Gastroesophageal sphincter (tissue), 4 donors: ENCODE measurements at regions not wholly inside any gene's neighbourhood (a gene's known extent, or its start where the extent isn't known, plus 50 kb on each side); places are given as distances from the start of the nearest gene placed in this dataset.

Experiments used
- ATAC-seq: fragments of 150-250 bp; one replicate; pipeline ENCODE4 v1.9.1; 2016; ENCODE audit warnings: mild to moderate bottlenecking, moderate library complexity
- H3K27ac ChIP-seq, 4 donors: fragments of 200-600 bp; sonication (generic) in 3 of 4; 1 replicate in 3 of 4; 2 replicates in 1 of 4; pipeline ENCODE4 v1.5.1; 2016 to 2019
- H3K27me3 ChIP-seq: fragments of 200-600 bp; sonication (generic); one replicate; pipeline ENCODE4 v1.5.1; 2019
- H3K36me3 ChIP-seq, 2 donors: fragments of 200-600 bp; sonication (generic); one replicate each; pipeline ENCODE4 v1.5.1; 2019; ENCODE audit warnings: control low read depth in 1 of 2
- H3K4me1 ChIP-seq, 3 donors: fragments of 200-600 bp; sonication (generic); 1 replicate in 2 of 3; 2 replicates in 1 of 3; pipeline ENCODE4 v1.5.1; 2016 to 2019; ENCODE audit warnings: control low read depth in 2 of 3
- H3K4me3 ChIP-seq, 2 donors: fragments of 200-600 bp; sonication (generic); one replicate each; pipeline ENCODE4 v1.5.1; 2019; ENCODE audit warnings: mild to moderate bottlenecking in 1 of 2, moderate library complexity in 1 of 2
- H3K9me3 ChIP-seq, 3 donors: fragments of 200-600 bp; sonication (generic); one replicate each; pipeline ENCODE4 v1.5.1; 2017 to 2019; ENCODE audit warnings: control low read depth in 2 of 3
- EP300 ChIP-seq: sonication (generic); formaldehyde crosslinking; IDR thresholded peaks from one replicate; pipeline ENCODE4 v1.6.1; 2017; ENCODE audit warnings: antibody characterized with exemption, mild to moderate bottlenecking
- POLR2A ChIP-seq, 2 donors: fragments of 450-650 bp; IDR thresholded peaks; one replicate each; pipeline ENCODE4 v1.6.1; 2017; ENCODE audit warnings: antibody characterized with exemption in 2 of 2, mild to moderate bottlenecking in 2 of 2, moderate library complexity in 1 of 2
- POLR2AphosphoS5 ChIP-seq: sonication (generic); formaldehyde crosslinking; IDR thresholded peaks from one replicate; pipeline ENCODE4 v1.6.1; 2017; ENCODE audit warnings: antibody characterized with exemption
- WGBS, 2 donors: methylation state at CpG; one replicate each; pipeline ENCODE4 v1.1.5; 2018; ENCODE audit warnings: low coverage in 1 of 2; 5-methylcytosine and 5-hydroxymethylcytosine counted together
- TF ChIP-seq, protein P1 (sequence below), 4 experiments: fragments of 200-600 bp in 2 of 4; fragments of 450-650 bp in 2 of 4; sonication (generic) in 1 of 4; IDR thresholded peaks; one replicate each; pipeline ENCODE4 v1.5.1; 2017 to 2019; ENCODE audit warnings: antibody characterized with exemption in 4 of 4, mild to moderate bottlenecking in 2 of 4, moderate library complexity in 2 of 4

DNA sequence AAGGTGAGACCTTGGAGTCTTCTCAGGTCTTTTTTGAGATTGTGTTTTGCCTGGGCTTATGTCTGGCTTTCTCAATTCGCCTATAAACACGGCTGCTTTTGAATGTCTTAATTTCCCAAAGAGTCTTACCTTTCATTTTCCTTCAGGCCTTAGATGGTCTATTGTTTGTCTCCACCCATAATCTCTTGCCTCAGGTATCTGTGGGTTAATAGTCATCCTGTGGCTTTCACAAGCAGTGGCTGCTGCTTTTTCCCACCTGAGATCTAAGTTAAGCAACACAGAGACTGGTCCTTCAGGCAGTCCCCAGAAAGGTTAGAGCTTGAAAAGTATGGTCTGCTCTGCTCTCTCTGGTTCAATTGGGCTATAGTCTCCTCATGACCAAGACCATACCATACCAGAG is 275.3 kb downstream of the INSIG2 start:
- Histone ChIP-seq H3K27me3 (no peaks in the 10 kb centered on the region), H3K27ac (no peak overlapping the region), H3K4me1 (no peaks in the 10 kb centered on the region), H3K9me3 (no peaks in the 10 kb centered on the region), H3K36me3 (no peaks in the 10 kb centered on the region), H3K4me3 (no peak overlapping the region)
- 47 to 100% methylated on average over 2 of the region's 2 CpGs for WGBS, 2 donors
- TF ChIP-seq POLR2AphosphoS5 (no peak), EP300 (no peak), POLR2A (IDR thresholded peaks at IDR 0.05) (no peak)
- TF ChIP-seq, protein P1, sequence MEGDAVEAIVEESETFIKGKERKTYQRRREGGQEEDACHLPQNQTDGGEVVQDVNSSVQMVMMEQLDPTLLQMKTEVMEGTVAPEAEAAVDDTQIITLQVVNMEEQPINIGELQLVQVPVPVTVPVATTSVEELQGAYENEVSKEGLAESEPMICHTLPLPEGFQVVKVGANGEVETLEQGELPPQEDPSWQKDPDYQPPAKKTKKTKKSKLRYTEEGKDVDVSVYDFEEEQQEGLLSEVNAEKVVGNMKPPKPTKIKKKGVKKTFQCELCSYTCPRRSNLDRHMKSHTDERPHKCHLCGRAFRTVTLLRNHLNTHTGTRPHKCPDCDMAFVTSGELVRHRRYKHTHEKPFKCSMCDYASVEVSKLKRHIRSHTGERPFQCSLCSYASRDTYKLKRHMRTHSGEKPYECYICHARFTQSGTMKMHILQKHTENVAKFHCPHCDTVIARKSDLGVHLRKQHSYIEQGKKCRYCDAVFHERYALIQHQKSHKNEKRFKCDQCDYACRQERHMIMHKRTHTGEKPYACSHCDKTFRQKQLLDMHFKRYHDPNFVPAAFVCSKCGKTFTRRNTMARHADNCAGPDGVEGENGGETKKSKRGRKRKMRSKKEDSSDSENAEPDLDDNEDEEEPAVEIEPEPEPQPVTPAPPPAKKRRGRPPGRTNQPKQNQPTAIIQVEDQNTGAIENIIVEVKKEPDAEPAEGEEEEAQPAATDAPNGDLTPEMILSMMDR (IDR thresholded peaks at IDR 0.05) = no peak
- no peak for ATAC-seq

DNA sequence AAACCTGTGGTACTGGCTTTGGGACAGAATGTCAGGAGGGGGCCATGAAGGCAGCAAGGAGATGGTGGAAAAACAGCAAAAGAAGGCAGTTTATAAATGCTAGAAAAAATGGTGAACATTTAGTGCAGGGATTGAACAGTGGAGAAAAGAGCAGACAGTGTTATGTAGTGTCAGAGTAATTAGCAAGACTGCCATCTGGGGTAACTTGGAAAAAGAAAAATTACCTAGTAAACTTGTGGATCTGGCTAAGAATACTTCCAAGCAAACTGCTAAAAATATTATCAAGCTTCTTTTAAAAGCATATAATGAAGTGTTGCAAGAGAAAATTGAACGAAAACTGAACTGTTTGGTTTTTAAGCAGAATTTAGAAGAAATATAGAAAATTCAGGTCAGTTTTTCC is 267.8 kb downstream of the INSIG2 start:
- H3K4me3 ChIP-seq = no peak overlapping the region
- no peak overlapping the region for H3K27ac ChIP-seq
- H3K36me3 ChIP-seq = no peaks in the 10 kb centered on the region
- H3K9me3 ChIP-seq = peaks cover 0 to 22% (median 0%) of the 10 kb centered on the region in 3 donors
- H3K4me1 ChIP-seq = no peaks in the 10 kb centered on the region
- no peaks in the 10 kb centered on the region for H3K27me3 ChIP-seq
- 67 to 75% methylated on average over 1 of the region's 1 CpG for WGBS, 2 donors
- no peak for ATAC-seq
- TF ChIP-seq, protein P1 (IDR thresholded peaks at IDR 0.05) = no peak
- TF ChIP-seq POLR2A (IDR thresholded peaks at IDR 0.05) = no peak
- no peak for TF ChIP-seq EP300
- no peak for TF ChIP-seq POLR2AphosphoS5

DNA sequence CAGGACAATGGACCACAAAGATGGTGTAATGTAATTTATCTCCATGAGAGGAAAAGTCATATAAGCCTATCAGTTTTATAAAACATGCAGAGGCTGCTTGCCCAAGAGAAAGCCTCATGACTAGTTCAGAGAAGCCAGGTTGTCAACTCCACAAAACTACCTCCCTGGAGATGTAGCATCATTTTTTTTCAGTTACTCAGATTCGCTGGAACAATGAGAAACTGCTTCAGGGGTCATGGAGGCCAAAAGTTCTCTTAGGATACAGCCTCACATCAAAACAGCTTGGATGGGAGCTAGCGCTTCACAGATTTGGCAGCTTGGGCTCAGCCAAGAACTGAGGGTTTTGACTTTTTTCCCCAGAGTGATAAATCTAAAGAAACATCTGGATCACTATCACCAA is 263.5 kb downstream of the INSIG2 start:
- H3K27ac ChIP-seq = no peak overlapping the region
- peaks cover 8% of the 10 kb centered on the region for H3K27me3 ChIP-seq
- WGBS, 2 donors = 42% methylated on average over 2 of the region's 2 CpGs
- H3K4me1 ChIP-seq = no peaks in the 10 kb centered on the region
- no peak for ATAC-seq
- TF ChIP-seq POLR2A (IDR thresholded peaks at IDR 0.05) (no peak), POLR2AphosphoS5 (no peak), EP300 (no peak)
- TF ChIP-seq, protein P1 (IDR thresholded peaks at IDR 0.05) = no peak
- no peaks in the 10 kb centered on the region for H3K36me3 ChIP-seq
- H3K4me3 ChIP-seq = no peak overlapping the region
- H3K9me3 ChIP-seq = peaks cover 0 to 5% (median 0%) of the 10 kb centered on the region in 3 donors

DNA sequence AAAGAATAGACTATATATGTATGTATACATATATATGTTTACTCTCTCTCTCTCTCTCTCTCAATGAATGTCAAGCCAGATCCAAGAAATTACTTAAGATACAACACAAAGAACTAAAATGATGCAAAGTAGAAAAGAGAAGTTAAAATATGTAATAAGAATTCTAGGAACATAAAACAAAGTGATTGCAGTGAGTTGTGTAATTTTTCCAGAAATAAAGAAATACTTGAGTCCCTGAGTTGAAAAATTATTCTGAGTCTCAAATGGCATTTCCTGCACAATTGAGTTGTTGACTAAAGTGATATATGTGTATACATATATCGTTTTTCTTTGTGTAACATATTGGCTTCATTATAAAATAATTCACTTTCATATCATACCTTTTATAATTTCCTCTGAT is 262.4 kb downstream of the INSIG2 start:
- no peaks in the 10 kb centered on the region for H3K4me1 ChIP-seq
- H3K9me3 ChIP-seq = no peaks in the 10 kb centered on the region
- no peak for ATAC-seq
- no peak overlapping the region for H3K27ac ChIP-seq
- peaks cover 8% of the 10 kb centered on the region for H3K27me3 ChIP-seq
- no peak for TF ChIP-seq POLR2AphosphoS5
- no peak for TF ChIP-seq POLR2A (IDR thresholded peaks at IDR 0.05)
- no peak for TF ChIP-seq EP300
- TF ChIP-seq, protein P1 (IDR thresholded peaks at IDR 0.05) = no peak
- H3K36me3 ChIP-seq = no peaks in the 10 kb centered on the region
- no peak overlapping the region for H3K4me3 ChIP-seq
- 38 to 68% methylated on average over 1 of the region's 1 CpG for WGBS, 2 donors

DNA sequence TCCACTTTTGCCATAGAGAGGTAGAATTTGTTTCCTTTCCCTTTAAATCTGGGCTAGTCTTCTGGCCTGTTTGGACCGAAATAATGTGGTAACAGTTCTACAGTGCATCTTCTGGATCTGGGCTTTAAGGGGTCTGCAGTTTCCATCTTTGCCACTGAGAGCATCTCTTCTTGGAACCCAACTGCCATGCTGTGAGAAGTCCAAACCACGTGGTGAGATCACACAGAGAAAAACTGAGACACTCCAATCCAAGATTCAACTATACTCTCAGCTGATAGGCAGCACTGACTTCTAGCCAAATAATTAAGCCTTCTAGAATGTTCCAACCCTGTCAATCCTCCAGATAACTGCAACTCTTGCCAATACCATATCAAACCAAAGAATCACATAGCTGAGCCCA is 261.1 kb downstream of the INSIG2 start:
- Histone ChIP-seq H3K36me3 (no peaks in the 10 kb centered on the region), H3K9me3 (no peaks in the 10 kb centered on the region), H3K4me1 (no peaks in the 10 kb centered on the region), H3K27ac (no peak overlapping the region), H3K27me3 (peaks cover 8% of the 10 kb centered on the region), H3K4me3 (no peak overlapping the region)
- TF ChIP-seq, protein P1 (IDR thresholded peaks at IDR 0.05) = no peak
- TF ChIP-seq POLR2A (IDR thresholded peaks at IDR 0.05) (no peak), EP300 (no peak), POLR2AphosphoS5 (no peak)
- WGBS, 2 donors = 44 to 83% methylated on average over 1 to 2 of the region's 2 CpGs
- ATAC-seq = no peak
